ENCODE measurements at regions not wholly inside any gene's neighbourhood (a gene's known extent, or its start where the extent isn't known, plus 50 kb on each side); places are given as distances from the start of the nearest gene placed in this dataset.

- Histone ChIP-seq H3K9ac (ENCODE audit: low read length) (no peak overlapping the region), H3K9me2 (ENCODE audit: insufficient read depth, low read length) (no peaks in the 10 kb centered on the region), H3K9me3 (ENCODE audit: low read length) (peaks cover 3% of the 10 kb centered on the region), H4K20me1 (ENCODE audit: insufficient read depth) (no peaks in the 10 kb centered on the region), H3K4me2 (ENCODE audit: low read length) (no peak overlapping the region), H3K79me2 (replicated peaks; ENCODE audit: insufficient read depth, low read length) (no peaks in the 10 kb centered on the region), H3F3A (ENCODE audit: insufficient read depth, low read length, poor library complexity, severe bottlenecking) (no peaks in the 10 kb centered on the region), H3K36me3 (ENCODE audit: insufficient read depth, low read length) (no peaks in the 10 kb centered on the region), H3K4me3 (ENCODE audit: low read length) (no peak overlapping the region), H2AFZ (ENCODE audit: low read depth, low read length) (no peak overlapping the region), H3K27me3 (ENCODE audit: insufficient read depth, low read depth, low read length) (no peaks in the 10 kb centered on the region), H3K27ac (ENCODE audit: low read length) (no peak overlapping the region)
- TF ChIP-seq REST (IDR thresholded peaks at IDR 0.05; ENCODE audit: borderline replicate concordance) (no peak), SMC3 (conservative IDR thresholded peaks at IDR 0.05; ENCODE audit: poor library complexity) (no peak), POLR2AphosphoS5 (IDR thresholded peaks at IDR 0.05) (no peak), EP300 (conservative IDR thresholded peaks at IDR 0.05; ENCODE audit: poor library complexity, severe bottlenecking) (no peak), RAD21 (conservative IDR thresholded peaks at IDR 0.05) (no peak), MXI1 (conservative IDR thresholded peaks at IDR 0.05; ENCODE audit: poor library complexity, severe bottlenecking) (no peak), EZH2 (IDR thresholded peaks at IDR 0.05; ENCODE audit: borderline replicate concordance, insufficient read depth, low read length, poor library complexity, severe bottlenecking) (no peak), CTCF (IDR thresholded peaks at IDR 0.05; ENCODE audit: poor library complexity, severe bottlenecking) (no peak), TAF1 (IDR thresholded peaks at IDR 0.05; ENCODE audit: low read depth) (no peak)
Measured at GRCh38 chr11:127931803-127932202, 655.6 kb downstream of the ETS1 start.

GRCh38 chr11:127926721-127927120 is 660.6 kb downstream of the ETS1 start:
- Histone ChIP-seq H3K9ac (ENCODE audit: low read length) (no peak overlapping the region), H3K79me2 (replicated peaks; ENCODE audit: insufficient read depth, low read length) (no peaks in the 10 kb centered on the region), H3K4me2 (ENCODE audit: low read length) (no peak overlapping the region), H3K27ac (ENCODE audit: low read length) (no peak overlapping the region), H3K9me3 (ENCODE audit: low read length) (no peaks in the 10 kb centered on the region), H3K9me2 (ENCODE audit: insufficient read depth, low read length) (no peaks in the 10 kb centered on the region), H4K20me1 (ENCODE audit: insufficient read depth) (no peaks in the 10 kb centered on the region), H3F3A (ENCODE audit: insufficient read depth, low read length, poor library complexity, severe bottlenecking) (no peaks in the 10 kb centered on the region), H2AFZ (ENCODE audit: low read depth, low read length) (no peak overlapping the region), H3K27me3 (ENCODE audit: insufficient read depth, low read depth, low read length) (no peaks in the 10 kb centered on the region), H3K4me3 (ENCODE audit: low read length) (no peak overlapping the region), H3K36me3 (ENCODE audit: insufficient read depth, low read length) (no peaks in the 10 kb centered on the region)
- TF ChIP-seq SMC3 (conservative IDR thresholded peaks at IDR 0.05; ENCODE audit: poor library complexity) (no peak), EP300 (conservative IDR thresholded peaks at IDR 0.05; ENCODE audit: poor library complexity, severe bottlenecking) (no peak), EZH2 (IDR thresholded peaks at IDR 0.05; ENCODE audit: borderline replicate concordance, insufficient read depth, low read length, poor library complexity, severe bottlenecking) (no peak), REST (IDR thresholded peaks at IDR 0.05; ENCODE audit: borderline replicate concordance) (no peak), CTCF (IDR thresholded peaks at IDR 0.05; ENCODE audit: poor library complexity, severe bottlenecking) (no peak), TAF1 (IDR thresholded peaks at IDR 0.05; ENCODE audit: low read depth) (no peak), POLR2AphosphoS5 (IDR thresholded peaks at IDR 0.05) (no peak), RAD21 (conservative IDR thresholded peaks at IDR 0.05) (no peak), MXI1 (conservative IDR thresholded peaks at IDR 0.05; ENCODE audit: poor library complexity, severe bottlenecking) (no peak)
